ENCODE measurements at regions not wholly inside any gene's neighbourhood (a gene's known extent, or its start where the extent isn't known, plus 50 kb on each side); places are given as distances from the start of the nearest gene placed in this dataset.

GRCh38 chr7:67855322-67855721 lies 858.7 kb downstream of the TYW1 start:
- TF ChIP-seq CTCF (IDR thresholded peaks at IDR 0.05; ENCODE audit: low read depth, low read length): no peak
- H3K9me3 ChIP-seq (ENCODE audit: severe bottlenecking): peaks cover 3% of the 10 kb centered on the region
- no peak for DNase-seq
- H3K4me3 ChIP-seq (ENCODE audit: low read depth, low read length): no peak overlapping the region
- peaks cover 57% of the 10 kb centered on the region for H3K27me3 ChIP-seq (ENCODE audit: insufficient read depth, low read depth, severe bottlenecking)
- no peak overlapping the region for H3K27ac ChIP-seq
- H3K36me3 ChIP-seq: no peaks in the 10 kb centered on the region

GRCh38 chr7:67856046-67856445 lies 859.4 kb downstream of the TYW1 start:
- no peak overlapping the region for H3K4me3 ChIP-seq (ENCODE audit: low read depth, low read length)
- no peaks in the 10 kb centered on the region for H3K36me3 ChIP-seq
- H3K27me3 ChIP-seq (ENCODE audit: insufficient read depth, low read depth, severe bottlenecking): peaks cover 62% of the 10 kb centered on the region
- DNase-seq: no peak
- TF ChIP-seq CTCF (IDR thresholded peaks at IDR 0.05; ENCODE audit: low read depth, low read length): no peak
- no peak overlapping the region for H3K27ac ChIP-seq
- H3K9me3 ChIP-seq (ENCODE audit: severe bottlenecking): no peaks in the 10 kb centered on the region

- Histone ChIP-seq H3K9me3 (ENCODE audit: severe bottlenecking) (peaks cover 9% of the 10 kb centered on the region), H3K36me3 (no peaks in the 10 kb centered on the region), H3K27ac (no peak overlapping the region), H3K27me3 (ENCODE audit: insufficient read depth, low read depth, severe bottlenecking) (peaks cover 49% of the 10 kb centered on the region), H3K4me3 (ENCODE audit: low read depth, low read length) (no peak overlapping the region)
- TF ChIP-seq CTCF (IDR thresholded peaks at IDR 0.05; ENCODE audit: low read depth, low read length): no peak
- DNase-seq: no peak
Measured at GRCh38 chr7:67857698-67858097, 861.1 kb downstream of the TYW1 start.

GRCh38 chr7:67858931-67859330 lies 862.3 kb downstream of the TYW1 start:
- no peak for DNase-seq
- peaks cover 10% of the 10 kb centered on the region for H3K9me3 ChIP-seq (ENCODE audit: severe bottlenecking)
- no peaks in the 10 kb centered on the region for H3K36me3 ChIP-seq
- no peak overlapping the region for H3K27ac ChIP-seq
- H3K4me3 ChIP-seq (ENCODE audit: low read depth, low read length): no peak overlapping the region
- H3K27me3 ChIP-seq (ENCODE audit: insufficient read depth, low read depth, severe bottlenecking): peaks cover 46% of the 10 kb centered on the region
- no peak for TF ChIP-seq CTCF (IDR thresholded peaks at IDR 0.05; ENCODE audit: low read depth, low read length)

GRCh38 chr7:67863911-67864310 lies 867.3 kb downstream of the TYW1 start:
- no peak for TF ChIP-seq CTCF (IDR thresholded peaks at IDR 0.05; ENCODE audit: low read depth, low read length)

GRCh38 chr7:67866054-67866453 lies 869.4 kb downstream of the TYW1 start:
- TF ChIP-seq CTCF (IDR thresholded peaks at IDR 0.05; ENCODE audit: low read depth, low read length): no peak
- no peak overlapping the region for H3K27ac ChIP-seq

More at GRCh38 chr7:67863911-67864310, 867.3 kb downstream of the TYW1 start:
- Histone ChIP-seq H3K36me3 (no peaks in the 10 kb centered on the region), H3K4me3 (ENCODE audit: low read depth, low read length) (no peak overlapping the region), H3K27ac (no peak overlapping the region), H3K9me3 (ENCODE audit: severe bottlenecking) (peaks cover 10% of the 10 kb centered on the region), H3K27me3 (ENCODE audit: insufficient read depth, low read depth, severe bottlenecking) (peaks cover 32% of the 10 kb centered on the region)
- no peak for DNase-seq

More at GRCh38 chr7:67866054-67866453, 869.4 kb downstream of the TYW1 start:
- no peak for DNase-seq
- Histone ChIP-seq H3K27me3 (ENCODE audit: insufficient read depth, low read depth, severe bottlenecking) (peaks cover 25% of the 10 kb centered on the region), H3K4me3 (ENCODE audit: low read depth, low read length) (no peak overlapping the region), H3K9me3 (ENCODE audit: severe bottlenecking) (peaks cover 10% of the 10 kb centered on the region), H3K36me3 (no peaks in the 10 kb centered on the region)
